Nucleus accumbens (tissue), 56 donors: ENCODE measurements at regions not wholly inside any gene's neighbourhood (a gene's known extent, or its start where the extent isn't known, plus 50 kb on each side); places are given as distances from the start of the nearest gene placed in this dataset.

Experiments used
- DNase-seq, 56 donors: peaks; one replicate each; lab custom pipeline; 2025; lab: John Stamatoyannopoulos, UW

- no peak for DNase-seq
These were observed 661.6 kb downstream of the PLCL1 start for GRCh38 chr2:198465970-198466369.

- no peak for DNase-seq
These were observed 652.0 kb downstream of the PLCL1 start for GRCh38 chr2:198456418-198456817.

- no peak for DNase-seq
These were observed 649.5 kb downstream of the PLCL1 start for GRCh38 chr2:198453866-198454265.

DNA sequence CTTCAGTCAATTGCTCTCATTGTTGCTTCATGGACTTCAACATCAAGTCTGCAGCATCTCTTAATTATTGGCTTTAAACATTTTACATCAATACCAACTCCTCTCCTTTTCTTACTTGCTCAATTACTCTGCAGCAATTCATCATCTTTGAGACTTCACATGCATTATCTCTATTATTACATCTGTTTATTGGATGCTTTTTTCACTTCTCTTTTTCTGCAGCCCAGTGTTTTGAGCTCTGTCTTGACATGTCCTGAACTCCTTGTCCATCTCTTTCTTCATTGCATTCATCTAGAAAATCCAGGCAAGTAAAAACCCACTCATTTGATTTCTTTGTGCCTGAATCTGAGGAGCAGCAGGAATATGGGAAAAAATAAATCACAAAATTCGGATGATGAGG is 647.9 kb downstream of the PLCL1 start:
- DNase-seq = no peak

DNA sequence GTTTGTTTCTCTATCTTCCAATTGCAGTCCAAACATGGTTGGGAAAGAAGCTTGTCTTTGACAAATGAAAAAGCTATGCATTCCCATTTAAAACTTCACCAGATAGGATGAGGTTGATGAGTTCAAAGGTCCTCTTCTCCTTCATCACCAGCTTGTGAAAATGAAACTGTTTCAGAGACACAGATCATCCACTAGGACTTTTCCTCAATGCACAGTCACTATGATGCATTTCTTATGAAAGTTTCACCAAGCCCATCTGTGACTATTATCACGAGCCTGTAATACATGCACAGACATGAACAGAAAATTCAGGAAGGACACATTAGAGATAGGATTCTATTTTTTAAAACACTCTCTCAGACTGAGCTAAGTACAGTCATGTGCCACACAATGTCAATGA is 644.4 kb downstream of the PLCL1 start:
- DNase-seq = no peak

GRCh38 chr2:198444800-198445287 is 640.5 kb downstream of the PLCL1 start:
- DNase-seq = no peak

DNA sequence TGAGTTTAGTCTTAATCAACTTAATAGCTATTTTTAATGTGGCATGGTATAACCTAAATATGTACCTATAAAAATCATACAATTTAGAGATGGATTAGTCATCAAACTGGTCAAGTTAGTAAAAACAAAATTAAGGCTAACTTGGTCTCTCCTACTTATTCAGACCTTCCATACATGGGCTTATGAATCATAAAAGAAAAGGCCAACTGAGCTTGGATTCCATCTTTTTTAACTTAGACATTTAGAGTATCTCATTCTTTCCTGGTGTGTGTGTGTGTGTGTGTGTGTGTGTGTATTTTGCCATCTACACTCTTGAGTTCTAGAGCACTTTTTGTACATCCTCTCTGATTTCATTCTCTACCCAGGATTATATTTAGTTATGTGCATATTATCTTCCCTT is 637.5 kb downstream of the PLCL1 start:
- DNase-seq = no peak

- DNase-seq = no peak
These were observed 636.9 kb downstream of the PLCL1 start for GRCh38 chr2:198441246-198441645.

GRCh38 chr2:198440833-198441232 is 636.4 kb downstream of the PLCL1 start:
- DNase-seq = no peak

- DNase-seq = no peak
These were observed 633.9 kb downstream of the PLCL1 start for GRCh38 chr2:198438331-198438730.

GRCh38 chr2:198424112-198424511 is 619.7 kb downstream of the PLCL1 start:
- DNase-seq = no peak

DNA sequence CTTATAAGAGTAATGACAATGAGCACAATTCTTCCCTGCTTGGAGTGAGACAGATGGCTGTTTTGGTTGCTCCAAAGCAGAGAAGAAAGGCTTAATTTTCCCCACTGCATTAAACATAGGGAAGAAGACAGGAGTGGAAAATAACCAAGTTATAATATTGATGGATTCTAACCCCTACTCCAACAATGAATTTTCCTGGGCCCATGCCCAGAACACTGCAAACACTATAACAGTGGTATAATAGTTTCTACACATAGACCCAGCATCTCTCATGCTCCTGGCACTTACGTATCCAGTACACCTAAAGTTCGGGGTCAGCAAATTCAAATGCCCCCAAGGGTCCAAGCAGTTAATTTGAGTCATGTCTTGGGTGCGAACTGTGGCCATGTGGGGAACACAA is 613.4 kb downstream of the PLCL1 start:
- no peak for DNase-seq

DNA sequence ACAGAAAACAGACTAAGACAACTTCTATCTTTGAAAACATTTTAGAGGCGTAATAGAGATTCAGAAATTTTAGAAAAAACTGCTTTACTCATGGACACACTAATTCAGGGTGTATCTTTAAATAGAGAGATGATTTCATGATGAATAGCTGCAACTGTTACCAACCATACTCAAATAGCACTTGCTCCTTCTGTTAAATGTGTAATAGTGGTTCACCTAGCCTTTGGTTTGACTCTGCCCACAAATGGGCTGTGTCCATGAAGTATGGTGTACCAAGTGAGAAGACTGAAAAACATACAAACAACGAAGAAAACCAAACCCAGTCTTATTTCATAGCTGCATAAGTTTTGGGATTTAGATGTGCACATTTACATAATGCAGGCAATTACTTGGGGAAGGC is 610.6 kb downstream of the PLCL1 start:
- no peak for DNase-seq

- no peak for DNase-seq
These were observed 607.5 kb downstream of the PLCL1 start for GRCh38 chr2:198411936-198412335.

GRCh38 chr2:198408171-198408570 is 603.8 kb downstream of the PLCL1 start:
- no peak for DNase-seq

DNA sequence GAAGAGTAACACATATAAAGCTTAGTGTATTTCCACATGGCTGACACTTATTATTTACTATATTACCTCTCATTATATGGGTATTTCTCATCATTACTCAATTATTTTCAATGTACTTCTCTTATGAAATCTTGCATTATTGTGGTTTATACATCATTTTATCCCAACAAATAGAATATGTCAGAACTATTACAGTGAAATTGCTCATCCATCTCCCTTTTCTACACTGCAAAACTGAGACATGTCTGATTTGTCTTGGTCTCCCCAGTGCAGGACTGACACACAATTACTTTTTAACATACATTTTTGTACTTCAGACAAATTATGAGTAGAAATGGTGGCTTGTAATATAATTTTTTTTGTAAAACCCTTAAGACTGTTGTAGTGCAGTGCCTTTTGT is 600.9 kb downstream of the PLCL1 start:
- DNase-seq = no peak

DNA sequence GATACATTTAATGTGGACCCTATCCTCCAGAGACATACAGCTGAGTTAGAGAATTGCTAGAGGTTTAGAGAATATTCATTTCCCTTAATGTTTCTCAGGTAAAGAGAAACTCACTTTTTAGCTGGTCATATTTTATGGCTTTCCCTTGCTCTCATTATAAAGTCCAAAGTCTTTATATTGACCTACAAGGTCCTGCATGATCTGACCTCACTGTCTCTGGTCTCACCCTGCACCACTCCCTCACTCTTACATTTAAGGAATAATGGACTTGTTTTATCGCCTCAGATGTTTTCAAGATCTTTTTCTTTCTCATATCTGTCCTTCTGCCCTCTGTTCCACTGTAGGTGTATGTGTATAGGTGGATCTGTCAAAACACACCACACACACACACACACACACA is 597.3 kb downstream of the PLCL1 start:
- DNase-seq = no peak

DNA sequence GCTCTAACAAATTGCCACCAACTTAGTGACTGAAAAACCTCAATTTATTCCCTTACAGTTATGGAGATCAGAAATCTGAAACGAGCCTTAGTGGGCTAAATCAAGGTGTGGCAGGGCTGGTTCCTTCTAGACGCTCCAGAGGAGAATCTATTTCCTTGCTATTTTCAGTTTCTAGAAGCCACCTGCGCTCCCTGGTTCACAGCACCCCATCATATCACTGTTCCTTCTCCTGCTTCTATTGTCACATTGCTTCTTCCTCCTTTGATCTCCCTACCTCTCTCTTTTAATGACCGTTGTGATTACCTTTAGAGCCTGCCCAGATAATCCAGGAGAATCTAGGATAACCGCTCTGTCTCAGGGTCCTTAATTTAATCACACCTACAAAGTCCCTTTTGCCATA is 596.6 kb downstream of the PLCL1 start:
- no peak for DNase-seq

DNA sequence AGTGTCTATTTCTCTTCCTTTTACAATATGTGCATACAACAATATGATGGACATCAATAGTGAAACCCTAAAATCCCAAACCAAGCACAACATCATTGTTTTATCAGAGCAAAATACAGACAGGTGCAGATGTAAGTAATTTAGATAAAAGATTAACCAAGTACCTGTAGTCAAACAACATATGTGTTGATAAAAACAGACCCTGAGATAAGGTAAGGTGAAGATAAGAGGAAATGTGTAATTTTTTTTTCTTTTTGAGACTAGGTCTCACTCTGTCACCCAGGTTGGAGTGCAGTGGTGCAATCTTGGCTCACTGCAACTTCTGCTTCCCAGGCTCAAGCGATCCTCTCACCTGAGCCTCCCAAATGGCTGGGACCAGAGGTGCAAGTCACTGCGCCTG is 589.8 kb downstream of the PLCL1 start:
- DNase-seq = no peak

GRCh38 chr2:198390670-198391069 is 586.3 kb downstream of the PLCL1 start:
- no peak for DNase-seq

- no peak for DNase-seq
These were observed 583.3 kb downstream of the PLCL1 start for GRCh38 chr2:198387677-198388076.

- DNase-seq = no peak
These were observed 581.5 kb downstream of the PLCL1 start for GRCh38 chr2:198385856-198386255.

- no peak for DNase-seq
These were observed 580.9 kb downstream of the PLCL1 start for GRCh38 chr2:198385326-198385725.

- DNase-seq = no peak
These were observed 579.0 kb downstream of the PLCL1 start for GRCh38 chr2:198383392-198383791.
